WTC11 (cell line): ENCODE measurements at regions not wholly inside any gene's neighbourhood (a gene's known extent, or its start where the extent isn't known, plus 50 kb on each side); places are given as distances from the start of the nearest gene placed in this dataset.

Source experiments
- ATAC-seq: fragments of 200-7000 bp; cut with Tn5 transposase; 2 replicates; pipeline ENCODE4 v1.10.0; 2021; ENCODE audit warnings: mild to moderate bottlenecking, moderate library complexity
- CTCF ChIA-PET: fragments of 300-600 bp; sonication (Branson Sonifier 250); formaldehyde crosslinking; loops from one replicate; lab custom pipeline; 2021; ENCODE audit warnings: antibody characterized with exemption; lab: Charles Lee
- POLR2A ChIA-PET: fragments of 350-600 bp; sonication (Branson Sonifier 250); formaldehyde crosslinking; loops from one replicate; lab custom pipeline; 2021; ENCODE audit warnings: antibody characterized with exemption; lab: Charles Lee
- DNase-seq: peaks from one replicate; pipeline ENCODE4 v3.0.0; 2021; ENCODE audit warnings: low spot score
- H3K27ac Mint-ChIP-seq: 2 replicates; pipeline ENCODE4 v1.8.0; 2021; ENCODE audit warnings: mixed read lengths
- H3K27me3 Mint-ChIP-seq: 2 replicates; pipeline ENCODE4 v1.8.0; 2021; ENCODE audit warnings: low read depth, mild to moderate bottlenecking, moderate library complexity, mixed read lengths
- H3K36me3 Mint-ChIP-seq: 2 replicates; pipeline ENCODE4 v1.8.0; 2021; ENCODE audit warnings: mixed read lengths
- H3K4me1 Mint-ChIP-seq: 2 replicates; pipeline ENCODE4 v1.8.0; 2022; ENCODE audit warnings: mixed read lengths
- H3K4me3 Mint-ChIP-seq: 2 replicates; pipeline ENCODE4 v1.8.0; 2021; ENCODE audit warnings: mild to moderate bottlenecking, moderate library complexity, mixed read lengths
- H3K9me3 Mint-ChIP-seq: 2 replicates; pipeline ENCODE4 v1.8.0; 2021; ENCODE audit warnings: mixed read lengths
- ATF3 ChIP-seq: sonication (generic); formaldehyde crosslinking; conservative IDR thresholded peaks from 2 replicates; pipeline ENCODE4 v1.8.1; 2022; ENCODE audit warnings: mild to moderate bottlenecking, missing genetic modification reagents
- CREB1 ChIP-seq: sonication (generic); formaldehyde crosslinking; IDR thresholded peaks from 2 replicates; pipeline ENCODE4 v1.8.0; 2023; ENCODE audit warnings: mild to moderate bottlenecking, missing genetic modification reagents
- E2F1 ChIP-seq: sonication (generic); formaldehyde crosslinking; IDR thresholded peaks from 2 replicates; pipeline ENCODE4 v1.8.0; 2022; ENCODE audit warnings: mild to moderate bottlenecking, missing genetic modification reagents
- ESRRA ChIP-seq: sonication (generic); formaldehyde crosslinking; IDR thresholded peaks from 2 replicates; pipeline ENCODE4 v1.8.1; 2022; ENCODE audit warnings: mild to moderate bottlenecking, missing genetic modification reagents, borderline replicate concordance
- FOXJ3 ChIP-seq: sonication (generic); formaldehyde crosslinking; IDR thresholded peaks from 2 replicates; pipeline ENCODE4 v1.9.0; 2021; ENCODE audit warnings: missing genetic modification reagents, mild to moderate bottlenecking, borderline replicate concordance
- FOXK1 ChIP-seq: sonication (generic); formaldehyde crosslinking; IDR thresholded peaks from 2 replicates; pipeline ENCODE4 v1.8.0; 2022; ENCODE audit warnings: mild to moderate bottlenecking, moderate library complexity, missing genetic modification reagents
- IRF2 ChIP-seq: sonication (generic); formaldehyde crosslinking; IDR thresholded peaks from 2 replicates; pipeline ENCODE4 v1.8.0; 2022; ENCODE audit warnings: low read depth, missing genetic modification reagents, borderline replicate concordance
- MLX ChIP-seq: sonication (generic); formaldehyde crosslinking; IDR thresholded peaks from 2 replicates; pipeline ENCODE4 v1.8.1; 2023; ENCODE audit warnings: mild to moderate bottlenecking, missing genetic modification reagents, moderate library complexity
- NFYB ChIP-seq: sonication (generic); formaldehyde crosslinking; conservative IDR thresholded peaks from 2 replicates; pipeline ENCODE4 v1.8.0; 2022; ENCODE audit warnings: low read depth, missing genetic modification reagents
- NR2C2 ChIP-seq: sonication (generic); formaldehyde crosslinking; IDR thresholded peaks from 2 replicates; pipeline ENCODE4 v1.8.0; 2022; ENCODE audit warnings: mild to moderate bottlenecking, missing genetic modification reagents
- RORB ChIP-seq: fragments of 250-450 bp; sonication (Bioruptor Pico); IDR thresholded peaks from 2 replicates; pipeline ENCODE4 v1.9.0; 2021; ENCODE audit warnings: mild to moderate bottlenecking
- ZBTB21 ChIP-seq: sonication (generic); formaldehyde crosslinking; IDR thresholded peaks from 2 replicates; pipeline ENCODE4 v1.8.1; 2023; ENCODE audit warnings: mild to moderate bottlenecking, missing genetic modification reagents, borderline replicate concordance
- ZNF219 ChIP-seq: sonication (generic); formaldehyde crosslinking; IDR thresholded peaks from 2 replicates; pipeline ENCODE4 v1.8.0; 2023; ENCODE audit warnings: missing genetic modification reagents, mild to moderate bottlenecking, borderline replicate concordance
- ZNF512 ChIP-seq: sonication (generic); formaldehyde crosslinking; IDR thresholded peaks from 2 replicates; pipeline ENCODE4 v1.8.1; 2022; ENCODE audit warnings: missing genetic modification reagents, borderline replicate concordance
- ZNF671 ChIP-seq: fragments of 250-450 bp; sonication (Bioruptor Pico); IDR thresholded peaks from 2 replicates; pipeline ENCODE4 v1.8.0; 2021; ENCODE audit warnings: mild to moderate bottlenecking
- TF ChIP-seq, protein P1 (sequence below): fragments of 250-450 bp; sonication (Bioruptor Pico); IDR thresholded peaks from 2 replicates; pipeline ENCODE4 v1.9.0; 2021; ENCODE audit warnings: mild to moderate bottlenecking
- TF ChIP-seq, protein P2 (sequence below): sonication (generic); formaldehyde crosslinking; IDR thresholded peaks from 2 replicates; pipeline ENCODE4 v1.8.1; 2023; ENCODE audit warnings: mild to moderate bottlenecking, missing genetic modification reagents
- TF ChIP-seq, protein P3 (sequence below): sonication (generic); formaldehyde crosslinking; IDR thresholded peaks from 2 replicates; pipeline ENCODE4 v1.8.0; 2022; ENCODE audit warnings: mild to moderate bottlenecking, missing genetic modification reagents
- TF ChIP-seq, protein P4 (sequence below): sonication (generic); formaldehyde crosslinking; IDR thresholded peaks from 2 replicates; pipeline ENCODE4 v1.8.0; 2022; ENCODE audit warnings: mild to moderate bottlenecking, missing genetic modification reagents
- TF ChIP-seq, protein P5 (sequence below): sonication (generic); formaldehyde crosslinking; IDR thresholded peaks from 2 replicates; pipeline ENCODE4 v1.8.1; 2022; ENCODE audit warnings: low read depth, mild to moderate bottlenecking, moderate library complexity, missing genetic modification reagents, borderline replicate concordance
- TF ChIP-seq, protein P6 (sequence below): fragments of 250-450 bp; sonication (Bioruptor Pico); IDR thresholded peaks from 2 replicates; pipeline ENCODE4 v1.9.0; 2021; ENCODE audit warnings: mild to moderate bottlenecking, borderline replicate concordance

- TF ChIP-seq ZNF512 (CRISPR knock-in tag) (no peak), MLX (CRISPR knock-in tag) (no peak), E2F1 (CRISPR knock-in tag) (no peak), NR2C2 (CRISPR knock-in tag) (no peak), CREB1 (no peak), ZBTB21 (CRISPR knock-in tag) (no peak), IRF2 (CRISPR knock-in tag) (no peak)
- TF ChIP-seq, protein P1, sequence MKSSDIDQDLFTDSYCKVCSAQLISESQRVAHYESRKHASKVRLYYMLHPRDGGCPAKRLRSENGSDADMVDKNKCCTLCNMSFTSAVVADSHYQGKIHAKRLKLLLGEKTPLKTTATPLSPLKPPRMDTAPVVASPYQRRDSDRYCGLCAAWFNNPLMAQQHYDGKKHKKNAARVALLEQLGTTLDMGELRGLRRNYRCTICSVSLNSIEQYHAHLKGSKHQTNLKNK: no peak
- TF ChIP-seq, protein P2, sequence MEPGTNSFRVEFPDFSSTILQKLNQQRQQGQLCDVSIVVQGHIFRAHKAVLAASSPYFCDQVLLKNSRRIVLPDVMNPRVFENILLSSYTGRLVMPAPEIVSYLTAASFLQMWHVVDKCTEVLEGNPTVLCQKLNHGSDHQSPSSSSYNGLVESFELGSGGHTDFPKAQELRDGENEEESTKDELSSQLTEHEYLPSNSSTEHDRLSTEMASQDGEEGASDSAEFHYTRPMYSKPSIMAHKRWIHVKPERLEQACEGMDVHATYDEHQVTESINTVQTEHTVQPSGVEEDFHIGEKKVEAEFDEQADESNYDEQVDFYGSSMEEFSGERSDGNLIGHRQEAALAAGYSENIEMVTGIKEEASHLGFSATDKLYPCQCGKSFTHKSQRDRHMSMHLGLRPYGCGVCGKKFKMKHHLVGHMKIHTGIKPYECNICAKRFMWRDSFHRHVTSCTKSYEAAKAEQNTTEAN (CRISPR knock-in tag): no peak
- TF ChIP-seq, protein P3, sequence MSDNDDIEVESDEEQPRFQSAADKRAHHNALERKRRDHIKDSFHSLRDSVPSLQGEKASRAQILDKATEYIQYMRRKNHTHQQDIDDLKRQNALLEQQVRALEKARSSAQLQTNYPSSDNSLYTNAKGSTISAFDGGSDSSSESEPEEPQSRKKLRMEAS: no peak
- ATAC-seq: no peak
- ChIA-PET CTCF (no interaction called here), POLR2A (no interaction called here)
- Mint-ChIP-seq H3K36me3 (no peaks in the 10 kb centered on the region), H3K27me3 (no peaks in the 10 kb centered on the region), H3K4me3 (no peak overlapping the region), H3K4me1 (no peaks in the 10 kb centered on the region), H3K27ac (no peak overlapping the region), H3K9me3 (peaks cover 4% of the 10 kb centered on the region)
- no peak for DNase-seq
These were observed 570.4 kb downstream of the SI start for GRCh38 chr3:164507886-164508285.

DNA sequence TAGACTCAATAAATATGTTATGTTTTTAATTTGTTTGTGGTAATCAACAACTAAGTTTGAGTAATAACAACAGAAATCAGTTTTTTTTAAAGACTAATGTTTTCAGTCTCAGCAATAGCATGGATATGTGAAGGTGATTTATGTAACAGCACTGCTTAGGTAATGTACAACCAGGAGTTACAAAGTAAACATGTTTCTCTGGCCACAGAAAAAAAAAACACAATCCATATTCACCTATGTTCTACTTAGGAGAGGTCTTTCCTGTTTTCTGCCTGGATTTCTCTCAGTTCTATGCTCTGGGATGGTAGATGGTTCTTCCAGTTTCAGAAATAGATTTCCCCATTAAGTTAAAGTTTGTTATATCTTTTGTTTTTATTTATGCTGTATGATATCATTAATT is 579.4 kb downstream of the SI start:
- ChIA-PET CTCF (no interaction called here), POLR2A (no interaction called here)
- no peaks in the 10 kb centered on the region for H3K27me3 Mint-ChIP-seq
- no peaks in the 10 kb centered on the region for H3K4me1 Mint-ChIP-seq
- no peak for DNase-seq
- no peak for ATAC-seq
- H3K9me3 Mint-ChIP-seq: peaks cover 12% of the 10 kb centered on the region
- H3K27ac Mint-ChIP-seq: no peak overlapping the region
- peaks cover 7% of the 10 kb centered on the region for H3K36me3 Mint-ChIP-seq
- no peak overlapping the region for H3K4me3 Mint-ChIP-seq
- TF ChIP-seq, protein P4, sequence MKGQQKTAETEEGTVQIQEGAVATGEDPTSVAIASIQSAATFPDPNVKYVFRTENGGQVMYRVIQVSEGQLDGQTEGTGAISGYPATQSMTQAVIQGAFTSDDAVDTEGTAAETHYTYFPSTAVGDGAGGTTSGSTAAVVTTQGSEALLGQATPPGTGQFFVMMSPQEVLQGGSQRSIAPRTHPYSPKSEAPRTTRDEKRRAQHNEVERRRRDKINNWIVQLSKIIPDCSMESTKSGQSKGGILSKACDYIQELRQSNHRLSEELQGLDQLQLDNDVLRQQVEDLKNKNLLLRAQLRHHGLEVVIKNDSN (CRISPR knock-in tag): no peak
- TF ChIP-seq FOXK1 (CRISPR knock-in tag): no peak
- no peak for TF ChIP-seq NFYB (CRISPR knock-in tag)
- TF ChIP-seq ZNF512 (CRISPR knock-in tag): no peak
- no peak for TF ChIP-seq ZBTB21 (CRISPR knock-in tag)
- TF ChIP-seq ZNF671 (CRISPR knock-in tag): no peak
- no peak for TF ChIP-seq ZNF219 (CRISPR knock-in tag)
- TF ChIP-seq, protein P5, sequence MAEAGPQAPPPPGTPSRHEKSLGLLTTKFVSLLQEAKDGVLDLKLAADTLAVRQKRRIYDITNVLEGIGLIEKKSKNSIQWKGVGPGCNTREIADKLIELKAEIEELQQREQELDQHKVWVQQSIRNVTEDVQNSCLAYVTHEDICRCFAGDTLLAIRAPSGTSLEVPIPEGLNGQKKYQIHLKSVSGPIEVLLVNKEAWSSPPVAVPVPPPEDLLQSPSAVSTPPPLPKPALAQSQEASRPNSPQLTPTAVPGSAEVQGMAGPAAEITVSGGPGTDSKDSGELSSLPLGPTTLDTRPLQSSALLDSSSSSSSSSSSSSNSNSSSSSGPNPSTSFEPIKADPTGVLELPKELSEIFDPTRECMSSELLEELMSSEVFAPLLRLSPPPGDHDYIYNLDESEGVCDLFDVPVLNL (CRISPR knock-in tag): no peak
- no peak for TF ChIP-seq ESRRA
- TF ChIP-seq, protein P6, sequence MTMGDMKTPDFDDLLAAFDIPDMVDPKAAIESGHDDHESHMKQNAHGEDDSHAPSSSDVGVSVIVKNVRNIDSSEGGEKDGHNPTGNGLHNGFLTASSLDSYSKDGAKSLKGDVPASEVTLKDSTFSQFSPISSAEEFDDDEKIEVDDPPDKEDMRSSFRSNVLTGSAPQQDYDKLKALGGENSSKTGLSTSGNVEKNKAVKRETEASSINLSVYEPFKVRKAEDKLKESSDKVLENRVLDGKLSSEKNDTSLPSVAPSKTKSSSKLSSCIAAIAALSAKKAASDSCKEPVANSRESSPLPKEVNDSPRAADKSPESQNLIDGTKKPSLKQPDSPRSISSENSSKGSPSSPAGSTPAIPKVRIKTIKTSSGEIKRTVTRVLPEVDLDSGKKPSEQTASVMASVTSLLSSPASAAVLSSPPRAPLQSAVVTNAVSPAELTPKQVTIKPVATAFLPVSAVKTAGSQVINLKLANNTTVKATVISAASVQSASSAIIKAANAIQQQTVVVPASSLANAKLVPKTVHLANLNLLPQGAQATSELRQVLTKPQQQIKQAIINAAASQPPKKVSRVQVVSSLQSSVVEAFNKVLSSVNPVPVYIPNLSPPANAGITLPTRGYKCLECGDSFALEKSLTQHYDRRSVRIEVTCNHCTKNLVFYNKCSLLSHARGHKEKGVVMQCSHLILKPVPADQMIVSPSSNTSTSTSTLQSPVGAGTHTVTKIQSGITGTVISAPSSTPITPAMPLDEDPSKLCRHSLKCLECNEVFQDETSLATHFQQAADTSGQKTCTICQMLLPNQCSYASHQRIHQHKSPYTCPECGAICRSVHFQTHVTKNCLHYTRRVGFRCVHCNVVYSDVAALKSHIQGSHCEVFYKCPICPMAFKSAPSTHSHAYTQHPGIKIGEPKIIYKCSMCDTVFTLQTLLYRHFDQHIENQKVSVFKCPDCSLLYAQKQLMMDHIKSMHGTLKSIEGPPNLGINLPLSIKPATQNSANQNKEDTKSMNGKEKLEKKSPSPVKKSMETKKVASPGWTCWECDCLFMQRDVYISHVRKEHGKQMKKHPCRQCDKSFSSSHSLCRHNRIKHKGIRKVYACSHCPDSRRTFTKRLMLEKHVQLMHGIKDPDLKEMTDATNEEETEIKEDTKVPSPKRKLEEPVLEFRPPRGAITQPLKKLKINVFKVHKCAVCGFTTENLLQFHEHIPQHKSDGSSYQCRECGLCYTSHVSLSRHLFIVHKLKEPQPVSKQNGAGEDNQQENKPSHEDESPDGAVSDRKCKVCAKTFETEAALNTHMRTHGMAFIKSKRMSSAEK (CRISPR knock-in tag): no peak
- no peak for TF ChIP-seq FOXJ3 (CRISPR knock-in tag)
- no peak for TF ChIP-seq ATF3 (CRISPR knock-in tag)
- TF ChIP-seq RORB: no peak
